Uterus (tissue), 3 donors: ENCODE measurements at regions not wholly inside any gene's neighbourhood (a gene's known extent, or its start where the extent isn't known, plus 50 kb on each side); places are given as distances from the start of the nearest gene placed in this dataset.
"Not testable (repeated sequence)": the region's sequence is repeated elsewhere in the genome, so short reads cannot be mapped to it uniquely, and the experiment has no call there.

Experiments used
- DNase-seq, 2 donors: peaks; one replicate each; pipeline ENCODE4 v3.0.0-alpha.2; 2019 to 2020
- H3K27ac ChIP-seq, 2 donors: fragments of 200-600 bp; sonication (generic); 1 replicate in 1 of 2; 2 replicates in 1 of 2; pipeline ENCODE4 v1.5.1; 2016 to 2018
- H3K27me3 ChIP-seq, 2 donors: fragments of 200-600 bp; sonication (generic); one replicate each; pipeline ENCODE4 v1.5.1; 2018 to 2019; ENCODE audit warnings: control low read depth in 1 of 2
- H3K36me3 ChIP-seq, 2 donors: fragments of 200-600 bp; sonication (generic); one replicate each; pipeline ENCODE4 v1.5.1; 2019; ENCODE audit warnings: control low read depth in 1 of 2
- H3K4me1 ChIP-seq, 2 donors: fragments of 200-600 bp; sonication (generic); one replicate each; pipeline ENCODE4 v1.5.1; 2018 to 2019; ENCODE audit warnings: control low read depth in 1 of 2
- H3K4me3 ChIP-seq, 2 donors: fragments of 200-600 bp; sonication (generic); 1 replicate in 1 of 2; 2 replicates in 1 of 2; pipeline ENCODE4 v1.5.1; 2018 to 2019; ENCODE audit warnings: mild to moderate bottlenecking in 1 of 2
- H3K9me3 ChIP-seq, 2 donors: fragments of 200-600 bp; sonication (generic); one replicate each; pipeline ENCODE4 v1.5.1; 2019; ENCODE audit warnings: control low read depth in 1 of 2
- CTCF ChIP-seq, 4 experiments: fragments of 200-600 bp in 2 of 4; fragments of 450-650 bp in 2 of 4; sonication (generic) in 2 of 4; IDR thresholded peaks; one replicate each; pipeline ENCODE4 v1.5.1; 2016 to 2019; ENCODE audit warnings: antibody characterized with exemption in 4 of 4, mild to moderate bottlenecking in 2 of 4, moderate library complexity in 1 of 4
- POLR2A ChIP-seq, 2 donors: fragments of 450-650 bp; IDR thresholded peaks; one replicate each; pipeline ENCODE4 v1.6.1; 2016; ENCODE audit warnings: antibody characterized with exemption in 2 of 2, mild to moderate bottlenecking in 1 of 2, moderate library complexity in 1 of 2
- intact Hi-C: fragments of 100-400 bp; cut with DNase I; formaldehyde crosslinking; loops from one replicate; pipeline ENCODE4 v1.15.1; 2023; ENCODE audit warnings: low total_unique reads
- donor health status: DM: yes; HTN: yes; CAD: no.

- intact Hi-C loops, result no loop called here
- Histone ChIP-seq H3K27ac (no peak overlapping the region), H3K4me3 (no peak overlapping the region), H3K9me3 (no peaks in the 10 kb centered on the region), H3K27me3 (no peaks in the 10 kb centered on the region), H3K4me1 (no peaks in the 10 kb centered on the region), H3K36me3 (no peaks in the 10 kb centered on the region)
- no peak for DNase-seq
- TF ChIP-seq CTCF (IDR thresholded peaks at IDR 0.05) (no peak), POLR2A (IDR thresholded peaks at IDR 0.05) (no peak)
These were observed 1756.8 kb upstream of the SEL1L start for GRCh38 chr14:83290447-83290846.

- no peaks in the 10 kb centered on the region for H3K4me1 ChIP-seq
- no peak for DNase-seq
- no peaks in the 10 kb centered on the region for H3K36me3 ChIP-seq
- no peak overlapping the region for H3K4me3 ChIP-seq
- no peaks in the 10 kb centered on the region for H3K27me3 ChIP-seq
- no peaks in the 10 kb centered on the region for H3K9me3 ChIP-seq
- no peak overlapping the region for H3K27ac ChIP-seq
- TF ChIP-seq CTCF (IDR thresholded peaks at IDR 0.05) (no peak), POLR2A (IDR thresholded peaks at IDR 0.05) (no peak)
- intact Hi-C loops, result no loop called here
These were observed 1758.1 kb upstream of the SEL1L start for GRCh38 chr14:83291714-83292113.

GRCh38 chr14:83294941-83295340, 1761.3 kb upstream of the SEL1L start:
- H3K27ac ChIP-seq, result no peak overlapping the region
- H3K4me1 ChIP-seq, result no peaks in the 10 kb centered on the region
- no peak for TF ChIP-seq POLR2A (IDR thresholded peaks at IDR 0.05)
- no peak for TF ChIP-seq CTCF (IDR thresholded peaks at IDR 0.05)
- H3K27me3 ChIP-seq, result no peaks in the 10 kb centered on the region
- no peak overlapping the region for H3K4me3 ChIP-seq
- no peaks in the 10 kb centered on the region for H3K9me3 ChIP-seq
- no peaks in the 10 kb centered on the region for H3K36me3 ChIP-seq
- no peak for DNase-seq
- intact Hi-C loops, result no loop called here

- Histone ChIP-seq H3K4me3 (no peak overlapping the region), H3K27me3 (no peaks in the 10 kb centered on the region), H3K9me3 (no peaks in the 10 kb centered on the region), H3K4me1 (no peaks in the 10 kb centered on the region), H3K27ac (no peak overlapping the region), H3K36me3 (no peaks in the 10 kb centered on the region)
- intact Hi-C loops, result no loop called here
- TF ChIP-seq CTCF (IDR thresholded peaks at IDR 0.05) (no peak), POLR2A (IDR thresholded peaks at IDR 0.05) (no peak)
- DNase-seq, result no peak
These were observed 1763.7 kb upstream of the SEL1L start for GRCh38 chr14:83297361-83297760.

- H3K27me3 ChIP-seq, H3K4me1 ChIP-seq, H3K36me3 ChIP-seq, intact Hi-C loops, DNase-seq, H3K27ac ChIP-seq, H3K4me3 ChIP-seq, H3K9me3 ChIP-seq: not testable (repeated sequence)
These were observed 1764.4 kb upstream of the SEL1L start for GRCh38 chr14:83298016-83298415.

GRCh38 chr14:83300476-83301064, 1766.9 kb upstream of the SEL1L start:
- no peaks in the 10 kb centered on the region for H3K36me3 ChIP-seq
- DNase-seq, result no peak
- H3K9me3 ChIP-seq, result no peaks in the 10 kb centered on the region
- H3K27ac ChIP-seq, result no peak overlapping the region
- TF ChIP-seq POLR2A (IDR thresholded peaks at IDR 0.05) (no peak), CTCF (IDR thresholded peaks at IDR 0.05) (peak; percentile 36 to 48 (median 40))
- intact Hi-C loops, result no loop called here
- H3K4me1 ChIP-seq, result no peaks in the 10 kb centered on the region
- no peaks in the 10 kb centered on the region for H3K27me3 ChIP-seq
- no peak overlapping the region for H3K4me3 ChIP-seq
